Psoas muscle (tissue), 7 donors: ENCODE measurements at regions not wholly inside any gene's neighbourhood (a gene's known extent, or its start where the extent isn't known, plus 50 kb on each side); places are given as distances from the start of the nearest gene placed in this dataset.

ENCODE experiments used
- ATAC-seq, 4 donors: fragments of 200-7000 bp; cut with Tn5 transposase; one replicate each; pipeline ENCODE4 v1.9.1; 2020; ENCODE audit warnings: moderate library complexity in 3 of 4, mild to moderate bottlenecking in 2 of 4
- DNase-seq, 2 donors: peaks; one replicate each; pipeline ENCODE4 v3.0.0-alpha.2; 2020
- H3K27ac ChIP-seq: fragments of 200-600 bp; one replicate; pipeline ENCODE4 v1.8.0; 2022
- H3K27me3 ChIP-seq, 3 donors: fragments of 200-600 bp in 1 of 3; one replicate each; pipeline versions ENCODE4 v1.6.1 to v1.8.0; 2013 to 2022; ENCODE audit warnings: low read length in 2 of 3, mild to moderate bottlenecking in 2 of 3, moderate library complexity in 1 of 3; ENCODE audit not compliant: insufficient read depth in 3 of 3
- H3K36me3 ChIP-seq, 2 donors: fragments of 200-600 bp in 1 of 2; one replicate each; pipeline versions ENCODE4 v1.6.1 to v1.8.0; 2013 to 2022; ENCODE audit warnings: low read depth in 1 of 2, mild to moderate bottlenecking in 1 of 2, moderate library complexity in 1 of 2; ENCODE audit not compliant: insufficient read depth in 1 of 2
- H3K4me1 ChIP-seq: fragments of 200-600 bp; one replicate; pipeline ENCODE4 v1.8.0; 2022
- H3K4me3 ChIP-seq: fragments of 200-600 bp; one replicate; pipeline ENCODE4 v1.8.0; 2022; ENCODE audit warnings: mild to moderate bottlenecking
- H3K9me3 ChIP-seq: fragments of 200-600 bp; one replicate; pipeline ENCODE4 v1.8.0; 2022
- WGBS, 3 donors: extraction: QIAGEN DNeasy Blood & Tissue Kit; methylation state at CpG; one replicate each; pipeline versions ENCODE4 v1.1.6 to v1.1.7; 2013; 5-methylcytosine and 5-hydroxymethylcytosine counted together
- intact Hi-C, 2 donors: fragments of 100-400 bp; cut with DNase I; formaldehyde crosslinking; loops; one replicate each; pipeline versions ENCODE4 v1.11.0 to v1.14.2; 2022
- TF ChIP-seq, protein P1 (sequence below): fragments of 200-600 bp; IDR thresholded peaks from one replicate; pipeline ENCODE4 v1.8.0; 2022; ENCODE audit warnings: antibody characterized with exemption
- donor health status: healthy with polysubstance abuse.
- donor health status: DM: no; HTN: no; CAD: no; lungs with moderate emphysema.
- donor health status: Bipolar disorder and iron deficiency.
- donor health status: healthy.
- donor health status: DM: yes; HTN: yes; CAD: no.
- donor health status: DM: no; HTN: no; CAD: no.
- donor health status: DM: yes; HTN: yes; CAD: no.

DNA sequence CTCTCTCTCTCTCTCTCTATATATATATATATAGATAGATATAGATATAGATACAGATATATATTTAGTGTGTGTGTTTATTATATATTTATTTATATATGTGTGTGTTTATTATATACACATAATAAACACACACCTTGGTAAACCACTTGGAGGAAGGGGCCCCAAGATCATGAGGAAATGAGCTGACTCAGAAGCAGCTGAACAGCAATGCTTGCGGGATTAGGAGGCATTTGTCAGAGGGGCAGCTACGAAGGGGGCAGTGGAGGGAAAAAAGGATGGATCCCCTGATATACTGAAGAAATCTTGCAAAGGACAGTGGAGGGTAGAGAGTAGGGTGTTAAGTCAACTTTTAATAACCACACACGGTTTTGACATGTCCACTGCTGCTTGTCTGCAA is 120.0 kb upstream of the SORBS2 start:
- Histone ChIP-seq H3K9me3 (no peaks in the 10 kb centered on the region), H3K4me3 (no peak overlapping the region), H3K4me1 (no peaks in the 10 kb centered on the region), H3K27me3 (peaks cover 0 to 4% (median 3%) of the 10 kb centered on the region in 3 donors), H3K27ac (no peak overlapping the region), H3K36me3 (no peaks in the 10 kb centered on the region)
- no peak for DNase-seq
- intact Hi-C loops = no loop called here
- TF ChIP-seq, protein P1, sequence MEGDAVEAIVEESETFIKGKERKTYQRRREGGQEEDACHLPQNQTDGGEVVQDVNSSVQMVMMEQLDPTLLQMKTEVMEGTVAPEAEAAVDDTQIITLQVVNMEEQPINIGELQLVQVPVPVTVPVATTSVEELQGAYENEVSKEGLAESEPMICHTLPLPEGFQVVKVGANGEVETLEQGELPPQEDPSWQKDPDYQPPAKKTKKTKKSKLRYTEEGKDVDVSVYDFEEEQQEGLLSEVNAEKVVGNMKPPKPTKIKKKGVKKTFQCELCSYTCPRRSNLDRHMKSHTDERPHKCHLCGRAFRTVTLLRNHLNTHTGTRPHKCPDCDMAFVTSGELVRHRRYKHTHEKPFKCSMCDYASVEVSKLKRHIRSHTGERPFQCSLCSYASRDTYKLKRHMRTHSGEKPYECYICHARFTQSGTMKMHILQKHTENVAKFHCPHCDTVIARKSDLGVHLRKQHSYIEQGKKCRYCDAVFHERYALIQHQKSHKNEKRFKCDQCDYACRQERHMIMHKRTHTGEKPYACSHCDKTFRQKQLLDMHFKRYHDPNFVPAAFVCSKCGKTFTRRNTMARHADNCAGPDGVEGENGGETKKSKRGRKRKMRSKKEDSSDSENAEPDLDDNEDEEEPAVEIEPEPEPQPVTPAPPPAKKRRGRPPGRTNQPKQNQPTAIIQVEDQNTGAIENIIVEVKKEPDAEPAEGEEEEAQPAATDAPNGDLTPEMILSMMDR = no peak
- no peak for ATAC-seq
- WGBS, 3 donors = 45 to 51% (median 49%) methylated on average over 3 of the region's 3 CpGs

DNA sequence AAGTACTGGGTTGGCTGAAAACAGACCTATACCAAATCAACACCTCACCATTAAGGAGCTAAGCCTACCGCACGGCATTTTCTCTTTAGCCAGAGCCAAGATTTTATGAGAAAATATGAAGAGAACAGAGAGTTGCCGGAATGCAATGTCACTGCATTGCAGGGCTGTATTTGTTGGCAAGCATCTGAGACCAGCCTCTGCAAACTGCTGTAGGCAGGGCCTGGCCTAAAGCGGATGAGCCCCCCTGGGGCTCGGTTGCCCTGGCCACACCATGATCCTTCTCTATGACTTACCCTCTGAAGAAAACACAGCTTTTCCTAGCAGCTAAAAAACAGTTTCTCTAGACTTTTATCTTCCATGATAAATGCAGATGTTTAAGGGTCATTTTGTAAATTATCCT is 120.5 kb upstream of the SORBS2 start:
- WGBS, 3 donors = 41 to 57% (median 45%) methylated on average over 5 of the region's 5 CpGs
- H3K27ac ChIP-seq = no peak overlapping the region

DNA sequence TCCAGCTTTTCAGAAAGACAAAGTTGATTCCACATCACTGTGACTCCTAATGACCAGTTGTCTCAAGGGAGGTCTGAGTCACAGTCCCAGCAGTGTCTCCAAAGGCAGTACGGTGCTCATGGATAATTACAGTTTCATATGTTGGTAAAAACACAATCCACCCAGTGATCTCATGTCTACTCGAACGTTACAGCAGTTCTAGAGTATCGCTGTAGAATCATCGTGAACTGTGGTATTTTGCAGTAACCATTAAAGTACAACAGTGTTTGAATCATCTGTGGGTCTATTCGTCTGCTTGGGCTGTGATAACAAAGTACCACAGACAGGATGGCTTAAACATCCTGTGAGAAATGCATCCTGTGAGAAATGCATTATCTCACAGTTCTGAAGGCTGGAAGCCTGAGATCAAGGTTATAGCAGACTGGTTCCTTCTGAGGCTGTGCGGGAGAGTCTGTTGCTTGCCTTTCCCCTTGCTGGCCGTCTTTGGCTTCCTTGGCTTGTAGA is 121.1 kb upstream of the SORBS2 start:
- H3K27ac ChIP-seq = no peak overlapping the region
- ATAC-seq (peak in 2 of 4 donors; percentile 49 to 65), DNase-seq (no peak)
- H3K9me3 ChIP-seq = no peaks in the 10 kb centered on the region
- H3K4me1 ChIP-seq = no peaks in the 10 kb centered on the region
- H3K27me3 ChIP-seq = peaks cover 0 to 4% (median 3%) of the 10 kb centered on the region in 3 donors
- 52 to 53% (median 53%) methylated on average over 8 of the region's 8 CpGs for WGBS, 3 donors
- no peaks in the 10 kb centered on the region for H3K36me3 ChIP-seq
- no peak overlapping the region for H3K4me3 ChIP-seq
- intact Hi-C loops = no loop called here
- TF ChIP-seq, protein P1 = no peak

More for the DNA sequence above, 120.5 kb upstream of the SORBS2 start:
- Histone ChIP-seq H3K27me3 (peaks cover 0 to 4% (median 3%) of the 10 kb centered on the region in 3 donors), H3K36me3 (no peaks in the 10 kb centered on the region), H3K4me1 (no peaks in the 10 kb centered on the region), H3K4me3 (no peak overlapping the region), H3K9me3 (no peaks in the 10 kb centered on the region)
- intact Hi-C loops = no loop called here
- no peak for ATAC-seq
- no peak for DNase-seq
- TF ChIP-seq, protein P1 = no peak

DNA sequence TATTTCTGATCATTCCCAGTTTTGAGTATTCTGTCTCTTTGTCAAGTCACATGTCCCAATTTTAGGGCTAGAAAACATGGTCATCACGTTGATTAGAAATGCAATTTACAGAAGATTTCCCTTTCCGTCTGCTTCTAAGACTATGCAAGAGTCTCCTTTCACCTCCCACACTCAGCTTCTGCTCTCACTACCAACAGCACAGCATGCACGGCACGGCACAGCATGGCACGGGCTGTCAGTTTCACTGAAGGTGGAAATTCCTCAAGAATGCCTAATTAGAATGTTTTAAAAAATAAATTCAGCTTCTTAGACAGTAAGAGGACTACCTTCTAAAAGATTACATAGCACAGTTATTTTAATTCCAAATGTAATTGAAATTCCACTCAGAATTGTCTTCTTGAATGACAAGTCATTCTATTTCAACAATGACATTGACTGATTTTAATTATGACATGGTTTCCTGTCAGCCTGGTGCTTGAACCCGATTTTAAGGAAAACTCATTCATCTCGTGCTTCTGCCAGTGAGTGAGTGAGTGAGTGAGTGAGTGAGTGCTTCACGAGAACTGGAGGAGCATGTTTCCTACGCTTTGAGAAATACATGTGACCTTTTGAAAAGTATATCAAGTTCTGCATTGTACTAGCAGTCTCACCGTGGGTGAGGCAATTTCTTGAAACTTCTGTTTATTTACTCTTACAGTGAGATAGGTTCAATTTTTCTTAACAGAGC is 124.8 kb upstream of the SORBS2 start:
- intact Hi-C loops = no loop called here
- H3K27ac ChIP-seq = no peak overlapping the region

More for the DNA sequence above, 124.8 kb upstream of the SORBS2 start:
- no peaks in the 10 kb centered on the region for H3K36me3 ChIP-seq
- ATAC-seq (no peak), DNase-seq (no peak)
- TF ChIP-seq, protein P1 = no peak
- no peaks in the 10 kb centered on the region for H3K9me3 ChIP-seq
- H3K4me1 ChIP-seq = no peaks in the 10 kb centered on the region
- peaks cover 0 to 9% (median 0%) of the 10 kb centered on the region in 3 donors for H3K27me3 ChIP-seq
- 63 to 64% (median 63%) methylated on average over 10 of the region's 10 CpGs for WGBS, 3 donors
- H3K4me3 ChIP-seq = no peak overlapping the region
